ENCODE measurements at regions not wholly inside any gene's neighbourhood (a gene's known extent, or its start where the extent isn't known, plus 50 kb on each side); places are given as distances from the start of the nearest gene placed in this dataset.

DNA sequence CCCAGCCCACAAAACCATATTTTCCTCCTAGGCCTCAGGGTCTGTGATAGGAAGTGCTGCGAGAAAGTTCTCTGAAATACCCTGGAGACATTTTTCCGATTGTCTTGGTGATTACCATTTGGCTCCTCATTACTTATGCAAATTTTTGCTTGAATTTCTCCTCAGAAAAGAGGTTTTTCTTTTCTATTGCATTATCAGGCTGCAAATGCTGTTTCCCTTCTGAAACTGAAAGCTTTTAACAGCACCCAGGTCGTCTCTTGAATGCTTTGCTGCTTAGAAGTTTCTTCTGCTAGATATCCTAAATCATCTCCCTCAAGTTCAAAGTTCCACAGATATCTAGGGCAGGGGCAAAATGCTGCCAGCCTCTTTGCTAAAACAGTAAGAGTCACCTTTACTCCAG is 434.2 kb downstream of the PCDH20 start:
- H3K27me3 ChIP-seq (replicated peaks in 1 of 4; ENCODE audit: control insufficient read depth in 3 of 4, extremely low read depth in 1 of 4, insufficient read depth in 3 of 4, low read length in 3 of 4), result no peaks in the 10 kb centered on the region
- H4K91ac ChIP-seq (replicated peaks; ENCODE audit: insufficient read length, low read length), result no peak overlapping the region
- H3K4me2 ChIP-seq (ENCODE audit: insufficient read depth in 1 of 2, low read depth in 2 of 2, low read length in 2 of 2), result no peak overlapping the region
- 93% methylated on average over 3 of the region's 3 CpGs; no CpG with 5 or more reads in 1 of the 2 experiments for WGBS, 2 experiments (ENCODE audit: extremely low coverage in 1 of 2, insufficient coverage in 1 of 2, insufficient read length in 1 of 2, insufficient replicate concordance in 2 of 2, low coverage in 1 of 2, low lambda C conversion rate in 2 of 2, missing lambda C conversion rate in 1 of 2)
- H4K20me1 ChIP-seq (replicated peaks in 1 of 2; ENCODE audit: control insufficient read depth in 1 of 2, insufficient read depth in 2 of 2, low read length in 2 of 2), result no peaks in the 10 kb centered on the region
- no peak overlapping the region for H3K23ac ChIP-seq (ENCODE audit: insufficient read length)
- H3K4me3 ChIP-seq (ENCODE audit: extremely low read depth in 1 of 4, insufficient read depth in 2 of 4, low read depth in 3 of 4, low read length in 4 of 4), result no peak overlapping the region
- no peak overlapping the region for H2AK5ac ChIP-seq (ENCODE audit: low read depth, low read length)
- no peak overlapping the region for H2BK15ac ChIP-seq (ENCODE audit: low read length)
- H2BK20ac ChIP-seq (ENCODE audit: low read length), result no peak overlapping the region
- H2BK12ac ChIP-seq (ENCODE audit: low read depth, low read length), result no peak overlapping the region
- H4K5ac ChIP-seq (ENCODE audit: insufficient read length, low read depth, low read length), result no peak overlapping the region
- DNase-seq (ENCODE audit: low read depth in 1 of 2, low spot score in 2 of 2) (no peak), FAIRE-seq (no peak)
- H2BK120ac ChIP-seq (replicated peaks; ENCODE audit: low read depth, low read length), result no peak overlapping the region
- ChIA-PET CTCF (ENCODE audit: partially characterized antibody) (interaction anchor here (1.3 kb wide), 1 partner anchor 9 kb away, joined by 6 read pairs; no protein-coding TSS in a partner anchor), POLR2A (ENCODE audit: partially characterized antibody) (no interaction called here)
- no peak overlapping the region for H3K14ac ChIP-seq (ENCODE audit: insufficient read length)
- no peak overlapping the region for H2BK5ac ChIP-seq (ENCODE audit: low read depth, low read length)
- H2AFZ ChIP-seq (ENCODE audit: low read length), result no peak overlapping the region
- H3K79me1 ChIP-seq (ENCODE audit: low read depth, low read length), result no peaks in the 10 kb centered on the region
- H3K9ac ChIP-seq (replicated peaks in 1 of 4; ENCODE audit: extremely low read depth in 1 of 4, low read depth in 3 of 4, low read length in 3 of 4), result no peak overlapping the region
- no peaks in the 10 kb centered on the region for H3K9me3 ChIP-seq (ENCODE audit: insufficient read depth in 2 of 2, low read depth in 1 of 2, low read length in 1 of 2)
- H3K56ac ChIP-seq (replicated peaks; ENCODE audit: insufficient read length, low read depth, low read length), result no peak overlapping the region
- no peak overlapping the region for H3K27ac ChIP-seq (ENCODE audit: low read depth, low read length)
- H3K4me1 ChIP-seq (replicated peaks in 1 of 4; ENCODE audit: control insufficient read depth in 3 of 4, insufficient read depth in 4 of 4, low read length in 3 of 4), result no peaks in the 10 kb centered on the region
- no peak overlapping the region for H4K8ac ChIP-seq (ENCODE audit: extremely low read depth, insufficient read depth, low read length)
- H3K79me2 ChIP-seq (ENCODE audit: control insufficient read depth in 1 of 2, insufficient read depth in 2 of 2, low read length in 2 of 2), result no peaks in the 10 kb centered on the region
- no peak overlapping the region for H3K18ac ChIP-seq (ENCODE audit: extremely low read depth, low read length)
- no peaks in the 10 kb centered on the region for H3K23me2 ChIP-seq (ENCODE audit: low read depth, low read length)
- no peaks in the 10 kb centered on the region for H3K36me3 ChIP-seq (ENCODE audit: control insufficient read depth in 2 of 4, insufficient read depth in 4 of 4, low read length in 3 of 4)
- no peak overlapping the region for H3K4ac ChIP-seq (replicated peaks; ENCODE audit: insufficient read length, low read depth, low read length)
- TF ChIP-seq SIX5 (IDR thresholded peaks at IDR 0.05; ENCODE audit: low read depth, low read length) (no peak), POLR2AphosphoS5 (IDR thresholded peaks at IDR 0.05; ENCODE audit: low read depth, low read length) (no peak), CBX8 (IDR thresholded peaks at IDR 0.05; ENCODE audit: borderline replicate concordance, low read depth, low read length) (no peak), BACH1 (IDR thresholded peaks at IDR 0.05; ENCODE audit: low read length) (no peak), YY1 (IDR thresholded peaks at IDR 0.05; ENCODE audit: low read depth, low read length) (no peak)
